ENCODE measurements at regions not wholly inside any gene's neighbourhood (a gene's known extent, or its start where the extent isn't known, plus 50 kb on each side); places are given as distances from the start of the nearest gene placed in this dataset.
"Not testable (repeated sequence)": the region's sequence is repeated elsewhere in the genome, so short reads cannot be mapped to it uniquely, and the experiment has no call there.

GRCh38 chr9:41654349-41654748 lies 465.2 kb upstream of the ZNG1F start:
- TF ChIP-seq, protein P1, sequence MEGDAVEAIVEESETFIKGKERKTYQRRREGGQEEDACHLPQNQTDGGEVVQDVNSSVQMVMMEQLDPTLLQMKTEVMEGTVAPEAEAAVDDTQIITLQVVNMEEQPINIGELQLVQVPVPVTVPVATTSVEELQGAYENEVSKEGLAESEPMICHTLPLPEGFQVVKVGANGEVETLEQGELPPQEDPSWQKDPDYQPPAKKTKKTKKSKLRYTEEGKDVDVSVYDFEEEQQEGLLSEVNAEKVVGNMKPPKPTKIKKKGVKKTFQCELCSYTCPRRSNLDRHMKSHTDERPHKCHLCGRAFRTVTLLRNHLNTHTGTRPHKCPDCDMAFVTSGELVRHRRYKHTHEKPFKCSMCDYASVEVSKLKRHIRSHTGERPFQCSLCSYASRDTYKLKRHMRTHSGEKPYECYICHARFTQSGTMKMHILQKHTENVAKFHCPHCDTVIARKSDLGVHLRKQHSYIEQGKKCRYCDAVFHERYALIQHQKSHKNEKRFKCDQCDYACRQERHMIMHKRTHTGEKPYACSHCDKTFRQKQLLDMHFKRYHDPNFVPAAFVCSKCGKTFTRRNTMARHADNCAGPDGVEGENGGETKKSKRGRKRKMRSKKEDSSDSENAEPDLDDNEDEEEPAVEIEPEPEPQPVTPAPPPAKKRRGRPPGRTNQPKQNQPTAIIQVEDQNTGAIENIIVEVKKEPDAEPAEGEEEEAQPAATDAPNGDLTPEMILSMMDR (IDR thresholded peaks at IDR 0.05) = not testable (repeated sequence)
- TF ChIP-seq POLR2AphosphoS5, EP300, POLR2A (IDR thresholded peaks at IDR 0.05): not testable (repeated sequence)
